Panc1 (cell line): ENCODE measurements at regions not wholly inside any gene's neighbourhood (a gene's known extent, or its start where the extent isn't known, plus 50 kb on each side); places are given as distances from the start of the nearest gene placed in this dataset.

ENCODE experiments used
- POLR2AphosphoS5 ChIP-seq: IDR thresholded peaks from 2 replicates; pipeline ENCODE4 v1.6.1; 2012; ENCODE audit warnings: mild to moderate bottlenecking, low read depth, low read length, moderate library complexity
- TF ChIP-seq, protein P1 (sequence below): fragments of 450-650 bp; IDR thresholded peaks from 2 replicates; pipeline ENCODE4 v1.5.1; 2017; ENCODE audit warnings: mild to moderate bottlenecking
- TF ChIP-seq, protein P2 (sequence below), 2 experiments: IDR thresholded peaks; 2 replicates each; pipeline ENCODE4 v1.6.1; 2011 to 2012; ENCODE audit warnings: low read depth in 2 of 2, control low read depth in 1 of 2, low read length in 1 of 2, mild to moderate bottlenecking in 1 of 2, moderate library complexity in 1 of 2; ENCODE audit not compliant: insufficient read depth in 1 of 2

DNA sequence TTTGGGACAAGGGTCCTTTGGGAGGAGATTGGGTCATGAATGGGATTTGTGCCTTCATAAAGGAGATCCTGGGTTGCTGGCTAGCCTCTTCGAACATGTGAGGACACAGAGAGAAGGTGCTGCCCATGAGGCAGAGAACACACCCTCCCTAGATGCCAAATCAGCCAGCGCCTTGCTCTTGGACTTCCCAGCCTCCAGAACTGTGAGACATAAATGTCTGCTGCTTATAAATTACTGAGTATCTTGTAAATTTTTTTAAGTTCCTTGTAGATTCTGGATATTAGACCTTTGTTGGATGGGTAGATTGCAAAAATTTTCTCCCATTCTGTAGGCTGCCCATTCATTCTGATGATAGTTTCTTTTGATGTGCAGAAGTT is 297.5 kb upstream of the FOXQ1 start:
- TF ChIP-seq, protein P1, sequence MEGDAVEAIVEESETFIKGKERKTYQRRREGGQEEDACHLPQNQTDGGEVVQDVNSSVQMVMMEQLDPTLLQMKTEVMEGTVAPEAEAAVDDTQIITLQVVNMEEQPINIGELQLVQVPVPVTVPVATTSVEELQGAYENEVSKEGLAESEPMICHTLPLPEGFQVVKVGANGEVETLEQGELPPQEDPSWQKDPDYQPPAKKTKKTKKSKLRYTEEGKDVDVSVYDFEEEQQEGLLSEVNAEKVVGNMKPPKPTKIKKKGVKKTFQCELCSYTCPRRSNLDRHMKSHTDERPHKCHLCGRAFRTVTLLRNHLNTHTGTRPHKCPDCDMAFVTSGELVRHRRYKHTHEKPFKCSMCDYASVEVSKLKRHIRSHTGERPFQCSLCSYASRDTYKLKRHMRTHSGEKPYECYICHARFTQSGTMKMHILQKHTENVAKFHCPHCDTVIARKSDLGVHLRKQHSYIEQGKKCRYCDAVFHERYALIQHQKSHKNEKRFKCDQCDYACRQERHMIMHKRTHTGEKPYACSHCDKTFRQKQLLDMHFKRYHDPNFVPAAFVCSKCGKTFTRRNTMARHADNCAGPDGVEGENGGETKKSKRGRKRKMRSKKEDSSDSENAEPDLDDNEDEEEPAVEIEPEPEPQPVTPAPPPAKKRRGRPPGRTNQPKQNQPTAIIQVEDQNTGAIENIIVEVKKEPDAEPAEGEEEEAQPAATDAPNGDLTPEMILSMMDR: no peak
- TF ChIP-seq, protein P2, sequence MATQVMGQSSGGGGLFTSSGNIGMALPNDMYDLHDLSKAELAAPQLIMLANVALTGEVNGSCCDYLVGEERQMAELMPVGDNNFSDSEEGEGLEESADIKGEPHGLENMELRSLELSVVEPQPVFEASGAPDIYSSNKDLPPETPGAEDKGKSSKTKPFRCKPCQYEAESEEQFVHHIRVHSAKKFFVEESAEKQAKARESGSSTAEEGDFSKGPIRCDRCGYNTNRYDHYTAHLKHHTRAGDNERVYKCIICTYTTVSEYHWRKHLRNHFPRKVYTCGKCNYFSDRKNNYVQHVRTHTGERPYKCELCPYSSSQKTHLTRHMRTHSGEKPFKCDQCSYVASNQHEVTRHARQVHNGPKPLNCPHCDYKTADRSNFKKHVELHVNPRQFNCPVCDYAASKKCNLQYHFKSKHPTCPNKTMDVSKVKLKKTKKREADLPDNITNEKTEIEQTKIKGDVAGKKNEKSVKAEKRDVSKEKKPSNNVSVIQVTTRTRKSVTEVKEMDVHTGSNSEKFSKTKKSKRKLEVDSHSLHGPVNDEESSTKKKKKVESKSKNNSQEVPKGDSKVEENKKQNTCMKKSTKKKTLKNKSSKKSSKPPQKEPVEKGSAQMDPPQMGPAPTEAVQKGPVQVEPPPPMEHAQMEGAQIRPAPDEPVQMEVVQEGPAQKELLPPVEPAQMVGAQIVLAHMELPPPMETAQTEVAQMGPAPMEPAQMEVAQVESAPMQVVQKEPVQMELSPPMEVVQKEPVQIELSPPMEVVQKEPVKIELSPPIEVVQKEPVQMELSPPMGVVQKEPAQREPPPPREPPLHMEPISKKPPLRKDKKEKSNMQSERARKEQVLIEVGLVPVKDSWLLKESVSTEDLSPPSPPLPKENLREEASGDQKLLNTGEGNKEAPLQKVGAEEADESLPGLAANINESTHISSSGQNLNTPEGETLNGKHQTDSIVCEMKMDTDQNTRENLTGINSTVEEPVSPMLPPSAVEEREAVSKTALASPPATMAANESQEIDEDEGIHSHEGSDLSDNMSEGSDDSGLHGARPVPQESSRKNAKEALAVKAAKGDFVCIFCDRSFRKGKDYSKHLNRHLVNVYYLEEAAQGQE (IDR thresholded peaks at IDR 0.05; ENCODE audit: insufficient read depth in 1 of 2, low read depth in 2 of 2, low read length in 1 of 2): no peak
- TF ChIP-seq POLR2AphosphoS5: no peak
